HCT116 (cell line): ENCODE measurements at regions not wholly inside any gene's neighbourhood (a gene's known extent, or its start where the extent isn't known, plus 50 kb on each side); places are given as distances from the start of the nearest gene placed in this dataset.

ENCODE experiments used
- ATAC-seq: fragments of 200-7000 bp; cut with Tn5 transposase; 2 replicates; pipeline ENCODE4 v1.9.1; 2020; ENCODE audit warnings: mild to moderate bottlenecking, moderate library complexity
- BruUV-seq: library from RNA; stranded (reverse); fragments of 400-500 nt; replicated peaks from 2 replicates; lab custom pipeline; 2021; lab: Mats Ljungman, UMichigan
- CTCF ChIA-PET: fragments of 300-600 bp; sonication (Branson Sonifier 250); formaldehyde crosslinking; loops from one replicate; lab custom pipeline; 2021; ENCODE audit warnings: antibody characterized with exemption; lab: Charles Lee
- POLR2A ChIA-PET: fragments of 300-600, 350-600 bp; sonication (Branson Sonifier 250); formaldehyde crosslinking; loops from one replicate; lab custom pipeline; 2021; ENCODE audit warnings: antibody characterized with exemption; lab: Charles Lee
- RAD21 ChIA-PET, 2 experiments: fragments of 300-600 bp; sonication (Branson Sonifier 250); formaldehyde crosslinking; loops; one replicate each; lab custom pipeline; 2023; ENCODE audit warnings: low total read pairs in 2 of 2; ENCODE audit not compliant: uncharacterized antibody in 2 of 2, unreplicated experiment in 2 of 2, low non-redundant PET in 1 of 2; lab: Charles Lee
- DNase-seq: peaks from one replicate; pipeline ENCODE4 v3.0.0-alpha.2; 2010; ENCODE audit warnings: low read depth, low spot score
- H2AFZ ChIP-seq: fragments of 200-600 bp; shearing (Covaris generic), sonication (generic); 2 replicates; pipeline ENCODE4 v1.6.1; 2017; ENCODE audit warnings: low read depth, mixed run types, mixed read lengths, antibody characterized with exemption, low read length; ENCODE audit not compliant: poor library complexity, severe bottlenecking
- H3K27ac ChIP-seq: 2 replicates; pipeline ENCODE4 v1.5.1; 2012; ENCODE audit warnings: low read depth, low read length
- H3K27me3 ChIP-seq: fragments of 200-600 bp; sonication (generic); 2 replicates; pipeline ENCODE4 v1.6.1; 2016; ENCODE audit warnings: mixed run types, low read length, mixed read lengths; ENCODE audit not compliant: insufficient read depth
- H3K36me3 ChIP-seq, 2 experiments: fragments of 200-500 bp in 1 of 2; fragments of 200-600 bp in 1 of 2; sonication (Bioruptor generic) in 1 of 2; sonication (generic) in 1 of 2; 2 replicates each; pipeline versions ENCODE4 v1.5.1 to v1.6.1; 2014 to 2016; ENCODE audit warnings: low read length in 2 of 2, inconsistent platforms in 1 of 2, mixed read lengths in 1 of 2, mixed run types in 1 of 2; ENCODE audit not compliant: insufficient read depth in 2 of 2, control insufficient read depth in 1 of 2
- H3K4me1 ChIP-seq, 2 experiments: fragments of 200-600 bp in 1 of 2; sonication (generic) in 1 of 2; 2 replicates each; pipeline versions ENCODE4 v1.5.1 to v1.6.1; 2012 to 2017; ENCODE audit warnings: low read length in 2 of 2, inconsistent platforms in 1 of 2, mild to moderate bottlenecking in 1 of 2, mixed read lengths in 1 of 2, mixed run types in 1 of 2, moderate library complexity in 1 of 2; ENCODE audit not compliant: insufficient read depth in 2 of 2, control insufficient read depth in 1 of 2
- H3K4me2 ChIP-seq: fragments of 200-600 bp; sonication (generic); 2 replicates; pipeline ENCODE4 v1.6.1; 2017; ENCODE audit warnings: mixed run types, low read length, mixed read lengths
- H3K4me3 ChIP-seq, 2 experiments: fragments of 200-600 bp in 1 of 2; sonication (generic) in 1 of 2; replicated peaks in 1 of 2; 2 replicates each; pipeline ENCODE4 v1.5.1; 2011 to 2016; ENCODE audit warnings: low read length in 2 of 2, control low read depth in 1 of 2, low read depth in 1 of 2, mild to moderate bottlenecking in 1 of 2, mixed read lengths in 1 of 2, mixed run types in 1 of 2
- H3K79me2 ChIP-seq: fragments of 200-600 bp; sonication (generic); 2 replicates; pipeline ENCODE4 v1.6.1; 2017; ENCODE audit warnings: mild to moderate bottlenecking, mixed run types, low read length, moderate library complexity, mixed read lengths; ENCODE audit not compliant: insufficient read depth
- H3K9ac ChIP-seq: fragments of 200-600 bp; sonication (generic); 2 replicates; pipeline ENCODE4 v1.6.1; 2016; ENCODE audit warnings: low read length, mixed read lengths
- H3K9me2 ChIP-seq: fragments of 200-600 bp; sonication (generic), shearing (Covaris generic); 2 replicates; pipeline ENCODE4 v1.6.1; 2017; ENCODE audit warnings: mixed run types, mild to moderate bottlenecking, moderate library complexity; ENCODE audit not compliant: insufficient read depth
- H3K9me3 ChIP-seq, 2 experiments: fragments of 200-500 bp in 1 of 2; fragments of 200-600 bp in 1 of 2; sonication (Bioruptor generic) in 1 of 2; sonication (generic) in 1 of 2; 2 replicates each; pipeline ENCODE4 v1.6.1; 2014 to 2017; ENCODE audit warnings: low read length in 2 of 2, mixed read lengths in 2 of 2, inconsistent platforms in 1 of 2, low read depth in 1 of 2, mild to moderate bottlenecking in 1 of 2, mixed run types in 1 of 2, moderate library complexity in 1 of 2; ENCODE audit not compliant: control insufficient read depth in 1 of 2, insufficient read depth in 1 of 2
- H4K20me1 ChIP-seq: fragments of 200-600 bp; sonication (generic), shearing (Covaris generic); 2 replicates; pipeline ENCODE4 v1.6.1; 2017; ENCODE audit warnings: mixed run types, mild to moderate bottlenecking, moderate library complexity; ENCODE audit not compliant: insufficient read depth
- CBX3 ChIP-seq: IDR thresholded peaks from 2 replicates; pipeline ENCODE4 v1.6.1; 2012; ENCODE audit warnings: low read depth
- CEBPB ChIP-seq: IDR thresholded peaks from 2 replicates; pipeline ENCODE4 v1.6.1; 2012; ENCODE audit warnings: low read depth
- EGR1 ChIP-seq: IDR thresholded peaks from 2 replicates; pipeline ENCODE4 v1.6.1; 2012; ENCODE audit warnings: low read depth
- ELF1 ChIP-seq: IDR thresholded peaks from 2 replicates; pipeline ENCODE4 v1.6.1; 2012; ENCODE audit warnings: low read depth, borderline replicate concordance
- EZH2 ChIP-seq: fragments of 200-600 bp; sonication (generic); IDR thresholded peaks from 2 replicates; pipeline ENCODE4 v1.6.1; 2017; ENCODE audit warnings: antibody characterized with exemption, mixed run types
- EZH2phosphoT487 ChIP-seq: fragments of 200-600 bp; IDR thresholded peaks from 2 replicates; pipeline ENCODE4 v1.6.1; 2018; ENCODE audit warnings: antibody characterized with exemption, borderline replicate concordance
- MAX ChIP-seq: IDR thresholded peaks from 2 replicates; pipeline ENCODE4 v1.6.1; 2012
- POLR2A ChIP-seq: IDR thresholded peaks from 2 replicates; pipeline ENCODE4 v1.7.0; 2011; ENCODE audit warnings: borderline replicate concordance; ENCODE audit not compliant: insufficient read depth, insufficient read length; ENCODE audit errors: extremely low read depth
- POLR2AphosphoS5 ChIP-seq: IDR thresholded peaks from 2 replicates; pipeline ENCODE4 v1.6.1; 2011; ENCODE audit warnings: mild to moderate bottlenecking, low read depth, low read length, moderate library complexity
- REST ChIP-seq: IDR thresholded peaks from 2 replicates; pipeline ENCODE4 v1.6.1; 2012; ENCODE audit warnings: low read depth
- SIN3A ChIP-seq: IDR thresholded peaks from 2 replicates; pipeline ENCODE4 v1.6.1; 2012; ENCODE audit warnings: low read depth
- SP1 ChIP-seq: IDR thresholded peaks from 2 replicates; pipeline ENCODE4 v1.6.1; 2012; ENCODE audit warnings: low read depth
- SRF ChIP-seq: IDR thresholded peaks from 2 replicates; pipeline ENCODE4 v1.6.1; 2012; ENCODE audit warnings: low read depth
- YY1 ChIP-seq: IDR thresholded peaks from 2 replicates; pipeline ENCODE4 v1.6.1; 2011; ENCODE audit warnings: low read length, low read depth, moderate library complexity, mild to moderate bottlenecking; ENCODE audit not compliant: insufficient replicate concordance; ENCODE audit errors: extremely low read depth
- ZBTB33 ChIP-seq: IDR thresholded peaks from 2 replicates; pipeline ENCODE4 v1.6.1; 2011; ENCODE audit warnings: mild to moderate bottlenecking, low read length, moderate library complexity; ENCODE audit not compliant: insufficient replicate concordance; ENCODE audit errors: extremely low read depth
- ZFX ChIP-seq: fragments of 450-650 bp; IDR thresholded peaks from 2 replicates; pipeline ENCODE4 v1.6.1; 2017
- ZNF274 ChIP-seq: fragments of 200-500 bp; sonication (Bioruptor generic); IDR thresholded peaks from 2 replicates; pipeline ENCODE4 v1.6.1; 2014; ENCODE audit warnings: mild to moderate bottlenecking, low read depth, low read length, inconsistent platforms
- intact Hi-C: fragments of 100-400 bp; cut with micrococcal nuclease; formaldehyde crosslinking; loops from 2 replicates; pipeline ENCODE4 v1.10.0; 2022
- TF ChIP-seq, protein P1 (sequence below): IDR thresholded peaks from 2 replicates; pipeline ENCODE4 v1.6.1; 2012
- TF ChIP-seq, protein P2 (sequence below), 3 experiments: fragments of 200-600 bp in 1 of 3; sonication (generic) in 1 of 3; IDR thresholded peaks in 2 of 3; conservative IDR thresholded peaks in 1 of 3; 2 replicates each; pipeline ENCODE4 v1.5.1; 2012 to 2017; ENCODE audit warnings: low read depth in 2 of 3, low read length in 2 of 3, antibody characterized with exemption in 1 of 3, borderline replicate concordance in 1 of 3, control low read depth in 1 of 3, mild to moderate bottlenecking in 1 of 3, mixed read lengths in 1 of 3, mixed run types in 1 of 3, moderate library complexity in 1 of 3; ENCODE audit not compliant: insufficient read depth in 1 of 3

- Histone ChIP-seq H3K9me2 (no peaks in the 10 kb centered on the region), H3K9me3 (no peaks in the 10 kb centered on the region), H3K36me3 (no peaks in the 10 kb centered on the region), H3K27ac (no peak overlapping the region), H2AFZ (no peak overlapping the region), H3K9ac (no peak overlapping the region), H3K79me2 (no peaks in the 10 kb centered on the region), H3K4me2 (no peak overlapping the region), H4K20me1 (no peaks in the 10 kb centered on the region), H3K27me3 (peaks cover 50% of the 10 kb centered on the region), H3K4me1 (no peaks in the 10 kb centered on the region), H3K4me3 (no peak overlapping the region)
- BruUV-seq = no TSS peak
- intact Hi-C loops = no loop called here
- CTCF ChIA-PET = no interaction called here
- no peak for TF ChIP-seq ZNF274
- no peak for TF ChIP-seq ZFX
- no peak for TF ChIP-seq SRF
- no peak for TF ChIP-seq EGR1
- no peak for TF ChIP-seq POLR2A
- TF ChIP-seq MAX = no peak
- TF ChIP-seq, protein P1, sequence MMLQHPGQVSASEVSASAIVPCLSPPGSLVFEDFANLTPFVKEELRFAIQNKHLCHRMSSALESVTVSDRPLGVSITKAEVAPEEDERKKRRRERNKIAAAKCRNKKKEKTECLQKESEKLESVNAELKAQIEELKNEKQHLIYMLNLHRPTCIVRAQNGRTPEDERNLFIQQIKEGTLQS = no peak
- no peak for TF ChIP-seq CBX3
- TF ChIP-seq REST = no peak
- TF ChIP-seq ELF1 = no peak
- no peak for TF ChIP-seq CEBPB
- no peak for TF ChIP-seq ZBTB33
- no peak for TF ChIP-seq YY1
- no peak for TF ChIP-seq SP1
- TF ChIP-seq EZH2phosphoT487 = no peak
- TF ChIP-seq, protein P2, sequence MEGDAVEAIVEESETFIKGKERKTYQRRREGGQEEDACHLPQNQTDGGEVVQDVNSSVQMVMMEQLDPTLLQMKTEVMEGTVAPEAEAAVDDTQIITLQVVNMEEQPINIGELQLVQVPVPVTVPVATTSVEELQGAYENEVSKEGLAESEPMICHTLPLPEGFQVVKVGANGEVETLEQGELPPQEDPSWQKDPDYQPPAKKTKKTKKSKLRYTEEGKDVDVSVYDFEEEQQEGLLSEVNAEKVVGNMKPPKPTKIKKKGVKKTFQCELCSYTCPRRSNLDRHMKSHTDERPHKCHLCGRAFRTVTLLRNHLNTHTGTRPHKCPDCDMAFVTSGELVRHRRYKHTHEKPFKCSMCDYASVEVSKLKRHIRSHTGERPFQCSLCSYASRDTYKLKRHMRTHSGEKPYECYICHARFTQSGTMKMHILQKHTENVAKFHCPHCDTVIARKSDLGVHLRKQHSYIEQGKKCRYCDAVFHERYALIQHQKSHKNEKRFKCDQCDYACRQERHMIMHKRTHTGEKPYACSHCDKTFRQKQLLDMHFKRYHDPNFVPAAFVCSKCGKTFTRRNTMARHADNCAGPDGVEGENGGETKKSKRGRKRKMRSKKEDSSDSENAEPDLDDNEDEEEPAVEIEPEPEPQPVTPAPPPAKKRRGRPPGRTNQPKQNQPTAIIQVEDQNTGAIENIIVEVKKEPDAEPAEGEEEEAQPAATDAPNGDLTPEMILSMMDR (IDR thresholded peaks at IDR 0.05 in 2 of 3, conservative IDR thresholded peaks at IDR 0.05 in 1 of 3; ENCODE audit: borderline replicate concordance in 1 of 3, insufficient read depth in 1 of 3, low read depth in 2 of 3, low read length in 2 of 3) = no peak
- TF ChIP-seq EZH2 = no peak
- TF ChIP-seq SIN3A = no peak
- no peak for TF ChIP-seq POLR2AphosphoS5
- ATAC-seq (no peak), DNase-seq (no peak)
- RAD21 ChIA-PET = no interaction called here
- POLR2A ChIA-PET = no interaction called here
Measured at GRCh38 chr2:198277181-198277580, 472.8 kb downstream of the PLCL1 start.
